Uterus (tissue), 3 donors: ENCODE measurements at regions not wholly inside any gene's neighbourhood (a gene's known extent, or its start where the extent isn't known, plus 50 kb on each side); places are given as distances from the start of the nearest gene placed in this dataset.

ENCODE experiments used
- DNase-seq, 2 donors: peaks; one replicate each; pipeline ENCODE4 v3.0.0-alpha.2; 2019 to 2020
- H3K27ac ChIP-seq, 2 donors: fragments of 200-600 bp; sonication (generic); 1 replicate in 1 of 2; 2 replicates in 1 of 2; pipeline ENCODE4 v1.5.1; 2016 to 2018
- H3K27me3 ChIP-seq, 2 donors: fragments of 200-600 bp; sonication (generic); one replicate each; pipeline ENCODE4 v1.5.1; 2018 to 2019; ENCODE audit warnings: control low read depth in 1 of 2
- H3K36me3 ChIP-seq, 2 donors: fragments of 200-600 bp; sonication (generic); one replicate each; pipeline ENCODE4 v1.5.1; 2019; ENCODE audit warnings: control low read depth in 1 of 2
- H3K4me1 ChIP-seq, 2 donors: fragments of 200-600 bp; sonication (generic); one replicate each; pipeline ENCODE4 v1.5.1; 2018 to 2019; ENCODE audit warnings: control low read depth in 1 of 2
- H3K4me3 ChIP-seq, 2 donors: fragments of 200-600 bp; sonication (generic); 1 replicate in 1 of 2; 2 replicates in 1 of 2; pipeline ENCODE4 v1.5.1; 2018 to 2019; ENCODE audit warnings: mild to moderate bottlenecking in 1 of 2
- H3K9me3 ChIP-seq, 2 donors: fragments of 200-600 bp; sonication (generic); one replicate each; pipeline ENCODE4 v1.5.1; 2019; ENCODE audit warnings: control low read depth in 1 of 2
- POLR2A ChIP-seq, 2 donors: fragments of 450-650 bp; IDR thresholded peaks; one replicate each; pipeline ENCODE4 v1.6.1; 2016; ENCODE audit warnings: antibody characterized with exemption in 2 of 2, mild to moderate bottlenecking in 1 of 2, moderate library complexity in 1 of 2
- intact Hi-C: fragments of 100-400 bp; cut with DNase I; formaldehyde crosslinking; loops from one replicate; pipeline ENCODE4 v1.15.1; 2023; ENCODE audit warnings: low total_unique reads
- TF ChIP-seq, protein P1 (sequence below), 4 experiments: fragments of 200-600 bp in 2 of 4; fragments of 450-650 bp in 2 of 4; sonication (generic) in 2 of 4; IDR thresholded peaks; one replicate each; pipeline ENCODE4 v1.5.1; 2016 to 2019; ENCODE audit warnings: antibody characterized with exemption in 4 of 4, mild to moderate bottlenecking in 2 of 4, moderate library complexity in 1 of 4
- donor health status: DM: yes; HTN: yes; CAD: no.

DNA sequence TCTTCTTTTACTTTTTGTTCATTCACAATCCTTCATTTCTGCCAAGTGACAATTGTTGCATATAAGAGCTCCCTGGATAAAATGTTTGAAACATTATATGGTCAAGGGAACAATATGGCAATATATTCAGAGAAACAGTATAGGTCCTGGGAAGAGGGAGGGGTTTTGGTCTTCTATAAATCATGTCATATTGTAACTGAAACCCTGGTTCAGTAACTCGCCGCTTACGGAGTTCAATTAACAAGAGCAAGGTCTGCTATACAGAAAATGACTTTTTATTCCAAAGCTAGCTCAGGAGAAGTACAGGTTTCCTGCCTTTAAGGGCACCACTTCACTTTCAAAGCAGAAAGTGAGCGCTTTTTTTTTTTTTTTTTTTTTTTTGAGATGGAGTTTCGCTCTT lies 522.1 kb upstream of the TGFBR2 start:
- intact Hi-C loops: no loop called here
- H3K4me1 ChIP-seq: no peaks in the 10 kb centered on the region
- H3K27me3 ChIP-seq: no peaks in the 10 kb centered on the region
- TF ChIP-seq, protein P1, sequence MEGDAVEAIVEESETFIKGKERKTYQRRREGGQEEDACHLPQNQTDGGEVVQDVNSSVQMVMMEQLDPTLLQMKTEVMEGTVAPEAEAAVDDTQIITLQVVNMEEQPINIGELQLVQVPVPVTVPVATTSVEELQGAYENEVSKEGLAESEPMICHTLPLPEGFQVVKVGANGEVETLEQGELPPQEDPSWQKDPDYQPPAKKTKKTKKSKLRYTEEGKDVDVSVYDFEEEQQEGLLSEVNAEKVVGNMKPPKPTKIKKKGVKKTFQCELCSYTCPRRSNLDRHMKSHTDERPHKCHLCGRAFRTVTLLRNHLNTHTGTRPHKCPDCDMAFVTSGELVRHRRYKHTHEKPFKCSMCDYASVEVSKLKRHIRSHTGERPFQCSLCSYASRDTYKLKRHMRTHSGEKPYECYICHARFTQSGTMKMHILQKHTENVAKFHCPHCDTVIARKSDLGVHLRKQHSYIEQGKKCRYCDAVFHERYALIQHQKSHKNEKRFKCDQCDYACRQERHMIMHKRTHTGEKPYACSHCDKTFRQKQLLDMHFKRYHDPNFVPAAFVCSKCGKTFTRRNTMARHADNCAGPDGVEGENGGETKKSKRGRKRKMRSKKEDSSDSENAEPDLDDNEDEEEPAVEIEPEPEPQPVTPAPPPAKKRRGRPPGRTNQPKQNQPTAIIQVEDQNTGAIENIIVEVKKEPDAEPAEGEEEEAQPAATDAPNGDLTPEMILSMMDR (IDR thresholded peaks at IDR 0.05): no peak
- no peak for TF ChIP-seq POLR2A (IDR thresholded peaks at IDR 0.05)
- no peak overlapping the region for H3K27ac ChIP-seq
- H3K4me3 ChIP-seq: no peak overlapping the region
- no peaks in the 10 kb centered on the region for H3K36me3 ChIP-seq
- no peak for DNase-seq
- no peaks in the 10 kb centered on the region for H3K9me3 ChIP-seq

DNA sequence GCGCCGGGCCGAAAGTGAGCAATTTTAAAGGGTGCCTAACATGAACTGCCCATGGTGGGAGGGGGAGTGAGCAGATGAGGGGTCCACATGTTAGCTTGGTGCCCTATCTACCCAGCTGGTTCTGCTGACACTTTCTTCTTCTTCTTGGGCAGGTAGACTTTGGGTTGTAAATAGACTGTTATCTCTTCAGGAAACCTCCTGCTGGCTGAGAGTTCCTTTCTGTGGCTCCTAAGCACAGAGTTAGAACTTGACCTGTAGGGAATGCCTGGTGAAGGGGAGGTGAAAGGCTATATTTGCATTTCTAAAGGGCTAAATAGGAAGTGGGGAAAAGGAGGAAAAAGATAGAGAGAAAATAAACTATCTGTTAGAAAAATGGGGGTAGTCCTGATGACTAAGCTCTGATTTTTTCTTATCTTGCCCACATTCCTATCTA lies 521.4 kb upstream of the TGFBR2 start:
- Histone ChIP-seq H3K4me3 (no peak overlapping the region), H3K27ac (no peak overlapping the region), H3K4me1 (no peaks in the 10 kb centered on the region), H3K27me3 (no peaks in the 10 kb centered on the region), H3K36me3 (no peaks in the 10 kb centered on the region), H3K9me3 (no peaks in the 10 kb centered on the region)
- intact Hi-C loops: no loop called here
- TF ChIP-seq, protein P1 (IDR thresholded peaks at IDR 0.05): no peak
- no peak for DNase-seq

DNA sequence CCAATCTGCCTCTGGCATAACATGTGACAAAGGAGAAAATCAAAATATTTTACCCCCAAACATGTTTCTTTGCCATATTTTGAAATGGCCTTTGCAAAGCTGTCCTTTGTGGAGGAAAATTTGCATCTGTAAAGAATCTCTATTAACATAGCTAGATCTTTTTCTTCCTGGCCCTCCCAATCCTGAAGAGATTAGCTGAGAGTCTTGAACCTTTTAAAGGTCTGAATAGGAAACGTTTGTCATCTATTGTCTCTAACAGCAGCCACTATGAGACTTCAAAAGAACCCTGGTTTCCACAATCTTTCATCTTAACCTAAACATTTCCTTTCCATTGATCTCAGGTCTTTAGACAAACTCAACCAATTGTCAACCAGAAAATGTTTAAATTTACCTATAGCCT lies 520.9 kb upstream of the TGFBR2 start:
- intact Hi-C loops: no loop called here
- Histone ChIP-seq H3K4me3 (no peak overlapping the region), H3K9me3 (no peaks in the 10 kb centered on the region), H3K4me1 (no peaks in the 10 kb centered on the region), H3K27ac (no peak overlapping the region), H3K27me3 (no peaks in the 10 kb centered on the region), H3K36me3 (no peaks in the 10 kb centered on the region)
- TF ChIP-seq, protein P1 (IDR thresholded peaks at IDR 0.05): no peak
- TF ChIP-seq POLR2A (IDR thresholded peaks at IDR 0.05): no peak
- no peak for DNase-seq

DNA sequence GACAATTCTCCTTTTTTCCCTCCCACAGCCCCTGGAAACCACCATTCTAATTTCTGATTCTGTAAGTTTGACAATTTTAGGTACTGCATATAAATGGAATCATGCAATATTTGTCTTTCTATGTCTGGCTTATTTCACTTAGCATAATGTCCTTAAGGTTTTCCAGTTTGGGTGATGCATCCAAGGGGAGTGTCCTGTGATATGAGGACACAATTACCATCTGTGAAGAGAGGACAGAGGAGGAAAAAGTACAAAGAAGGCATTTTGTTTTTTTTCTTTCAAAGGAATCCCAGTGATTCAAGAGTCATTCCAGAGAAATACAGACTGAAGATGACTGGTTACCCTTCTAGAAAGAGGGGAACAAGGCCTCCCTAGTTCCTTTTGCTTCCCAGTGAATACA lies 514.7 kb upstream of the TGFBR2 start:
- no peak for DNase-seq
- no peaks in the 10 kb centered on the region for H3K4me1 ChIP-seq
- H3K36me3 ChIP-seq: no peaks in the 10 kb centered on the region
- H3K27me3 ChIP-seq: no peaks in the 10 kb centered on the region
- intact Hi-C loops: no loop called here
- no peak overlapping the region for H3K4me3 ChIP-seq
- H3K9me3 ChIP-seq: no peaks in the 10 kb centered on the region
- TF ChIP-seq, protein P1 (IDR thresholded peaks at IDR 0.05): no peak
- H3K27ac ChIP-seq: no peak overlapping the region

DNA sequence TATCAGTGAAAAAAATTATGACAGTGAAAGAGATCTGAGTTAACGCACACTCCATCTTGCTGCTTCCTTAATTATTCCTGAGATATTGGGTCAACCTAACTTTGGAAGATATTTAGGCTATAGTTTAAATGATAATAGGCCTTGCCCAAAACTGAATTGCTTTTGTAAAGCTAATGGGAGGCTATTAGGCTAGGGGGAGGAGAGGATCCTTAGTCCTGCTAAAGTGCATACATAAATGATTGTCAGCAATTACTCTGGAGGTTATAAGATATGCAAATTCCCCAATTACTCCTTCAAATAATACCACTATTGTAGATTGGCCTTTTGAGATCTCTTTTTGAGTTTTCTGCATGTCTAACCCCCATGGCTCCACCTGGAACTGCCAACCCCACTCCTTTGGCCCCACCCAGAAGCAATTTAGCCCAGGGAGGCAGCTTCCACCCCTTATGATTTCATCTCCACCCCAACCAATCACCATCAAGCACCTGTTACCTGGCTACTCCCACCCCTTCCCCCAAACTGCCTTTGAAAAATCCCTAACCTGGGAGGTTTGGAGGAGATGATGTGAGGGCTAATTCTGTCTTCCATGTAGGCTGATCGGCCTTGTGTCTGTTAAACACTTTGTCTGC lies 509.3 kb upstream of the TGFBR2 start:
- Histone ChIP-seq H3K27me3 (no peaks in the 10 kb centered on the region), H3K36me3 (no peaks in the 10 kb centered on the region), H3K4me3 (no peak overlapping the region), H3K4me1 (no peaks in the 10 kb centered on the region), H3K27ac (no peak overlapping the region), H3K9me3 (no peaks in the 10 kb centered on the region)
- DNase-seq: no peak
- TF ChIP-seq, protein P1 (IDR thresholded peaks at IDR 0.05): no peak
- no peak for TF ChIP-seq POLR2A (IDR thresholded peaks at IDR 0.05)
- intact Hi-C loops: no loop called here
